A549 (cell line): ENCODE measurements at regions not wholly inside any gene's neighbourhood (a gene's known extent, or its start where the extent isn't known, plus 50 kb on each side); places are given as distances from the start of the nearest gene placed in this dataset.

Experiments
- MAZ ChIP-seq: fragments of 150-350 bp; IDR thresholded peaks from 2 replicates; pipeline ENCODE4 v1.6.1; 2014; ENCODE audit warnings: antibody characterized with exemption, low read depth, low read length, borderline replicate concordance
- POLR2A ChIP-seq: IDR thresholded peaks from 2 replicates; pipeline ENCODE4 v1.6.1; 2012; ENCODE audit warnings: mild to moderate bottlenecking, low read length

- no peak for TF ChIP-seq POLR2A
- TF ChIP-seq MAZ, result no peak
Measured at GRCh38 chr3:76624164-76624563, 415.7 kb upstream of the ROBO2 start.
